IPS-18a (cell line): ENCODE measurements at regions not wholly inside any gene's neighbourhood (a gene's known extent, or its start where the extent isn't known, plus 50 kb on each side); places are given as distances from the start of the nearest gene placed in this dataset.

Source experiments
- H3K27ac ChIP-seq: one replicate; pipeline ENCODE4 v1.5.1; 2013; ENCODE audit warnings: low read length
- H3K27me3 ChIP-seq: one replicate; pipeline ENCODE4 v1.6.1; 2013; ENCODE audit warnings: mild to moderate bottlenecking, low read length; ENCODE audit not compliant: control insufficient read depth, insufficient read depth
- H3K36me3 ChIP-seq: one replicate; pipeline ENCODE4 v1.6.1; 2013; ENCODE audit warnings: low read depth, low read length; ENCODE audit not compliant: control insufficient read depth
- H3K4me1 ChIP-seq: one replicate; pipeline ENCODE4 v1.6.1; 2013; ENCODE audit warnings: low read depth, low read length; ENCODE audit not compliant: control insufficient read depth
- H3K4me3 ChIP-seq: one replicate; pipeline ENCODE4 v1.5.1; 2013; ENCODE audit warnings: low read length
- H3K9ac ChIP-seq: one replicate; pipeline ENCODE4 v1.6.1; 2013; ENCODE audit warnings: mild to moderate bottlenecking, low read length, moderate library complexity
- H3K9me3 ChIP-seq: one replicate; pipeline ENCODE4 v1.6.1; 2013; ENCODE audit warnings: low read depth, low read length; ENCODE audit not compliant: control insufficient read depth

GRCh38 chr17:74052993-74053711 lies 150.3 kb upstream of the RPL38 start:
- no peak overlapping the region for H3K4me3 ChIP-seq
- H3K9me3 ChIP-seq, result no peaks in the 10 kb centered on the region
- peaks cover 4% of the 10 kb centered on the region for H3K4me1 ChIP-seq
- H3K27ac ChIP-seq, result no peak overlapping the region
- H3K9ac ChIP-seq, result no peak overlapping the region
- H3K27me3 ChIP-seq, result no peaks in the 10 kb centered on the region
- H3K36me3 ChIP-seq, result no peaks in the 10 kb centered on the region

GRCh38 chr17:74053712-74054078 lies 149.8 kb upstream of the RPL38 start:
- no peaks in the 10 kb centered on the region for H3K9me3 ChIP-seq
- H3K27ac ChIP-seq, result no peak overlapping the region
- H3K27me3 ChIP-seq, result no peaks in the 10 kb centered on the region
- no peak overlapping the region for H3K4me3 ChIP-seq
- H3K9ac ChIP-seq, result no peak overlapping the region
- peaks cover 4% of the 10 kb centered on the region for H3K4me1 ChIP-seq
- no peaks in the 10 kb centered on the region for H3K36me3 ChIP-seq

GRCh38 chr17:74054249-74054648 lies 149.2 kb upstream of the RPL38 start:
- Histone ChIP-seq H3K9ac (no peak overlapping the region), H3K4me3 (no peak overlapping the region), H3K4me1 (peaks cover 4% of the 10 kb centered on the region), H3K27ac (no peak overlapping the region), H3K9me3 (no peaks in the 10 kb centered on the region), H3K36me3 (no peaks in the 10 kb centered on the region), H3K27me3 (no peaks in the 10 kb centered on the region)

- no peaks in the 10 kb centered on the region for H3K27me3 ChIP-seq
- H3K36me3 ChIP-seq, result no peaks in the 10 kb centered on the region
These were observed 147.8 kb upstream of the RPL38 start for GRCh38 chr17:74055508-74056160.

GRCh38 chr17:74059479-74060240 lies 143.8 kb upstream of the RPL38 start:
- Histone ChIP-seq H3K9ac (no peak overlapping the region), H3K27me3 (no peaks in the 10 kb centered on the region), H3K27ac (no peak overlapping the region)

More at GRCh38 chr17:74055508-74056160, 147.8 kb upstream of the RPL38 start:
- no peak overlapping the region for H3K9ac ChIP-seq
- H3K4me3 ChIP-seq, result no peak overlapping the region
- no peaks in the 10 kb centered on the region for H3K9me3 ChIP-seq
- H3K27ac ChIP-seq, result no peak overlapping the region
- peaks cover 4% of the 10 kb centered on the region for H3K4me1 ChIP-seq

GRCh38 chr17:74061758-74062157 lies 141.7 kb upstream of the RPL38 start:
- Histone ChIP-seq H3K9ac (no peak overlapping the region), H3K27me3 (no peaks in the 10 kb centered on the region), H3K27ac (no peak overlapping the region), H3K4me1 (no peaks in the 10 kb centered on the region), H3K9me3 (no peaks in the 10 kb centered on the region), H3K36me3 (no peaks in the 10 kb centered on the region), H3K4me3 (no peak overlapping the region)

More at GRCh38 chr17:74059479-74060240, 143.8 kb upstream of the RPL38 start:
- Histone ChIP-seq H3K4me1 (peaks cover 4% of the 10 kb centered on the region), H3K4me3 (no peak overlapping the region), H3K36me3 (no peaks in the 10 kb centered on the region), H3K9me3 (no peaks in the 10 kb centered on the region)

- H3K4me1 ChIP-seq, result no peaks in the 10 kb centered on the region
- H3K4me3 ChIP-seq, result no peak overlapping the region
- H3K36me3 ChIP-seq, result no peaks in the 10 kb centered on the region
- no peak overlapping the region for H3K27ac ChIP-seq
- H3K9ac ChIP-seq, result no peak overlapping the region
- no peaks in the 10 kb centered on the region for H3K9me3 ChIP-seq
- H3K27me3 ChIP-seq, result no peaks in the 10 kb centered on the region
These were observed 141.2 kb upstream of the RPL38 start for GRCh38 chr17:74062234-74062633.

GRCh38 chr17:74063439-74063838 lies 140.0 kb upstream of the RPL38 start:
- no peaks in the 10 kb centered on the region for H3K27me3 ChIP-seq
- H3K4me1 ChIP-seq, result no peaks in the 10 kb centered on the region
- no peak overlapping the region for H3K4me3 ChIP-seq
- no peaks in the 10 kb centered on the region for H3K36me3 ChIP-seq
- no peak overlapping the region for H3K9ac ChIP-seq
- H3K27ac ChIP-seq, result no peak overlapping the region
- no peaks in the 10 kb centered on the region for H3K9me3 ChIP-seq

GRCh38 chr17:74070374-74070773 lies 133.1 kb upstream of the RPL38 start:
- H3K27me3 ChIP-seq, result no peaks in the 10 kb centered on the region
- H3K27ac ChIP-seq, result no peak overlapping the region
- no peaks in the 10 kb centered on the region for H3K36me3 ChIP-seq

GRCh38 chr17:74070998-74071679 lies 132.3 kb upstream of the RPL38 start:
- H3K36me3 ChIP-seq, result no peaks in the 10 kb centered on the region
- no peaks in the 10 kb centered on the region for H3K27me3 ChIP-seq
- no peak overlapping the region for H3K27ac ChIP-seq
- no peaks in the 10 kb centered on the region for H3K4me1 ChIP-seq
- no peak overlapping the region for H3K4me3 ChIP-seq
- H3K9ac ChIP-seq, result no peak overlapping the region
- no peaks in the 10 kb centered on the region for H3K9me3 ChIP-seq

More at GRCh38 chr17:74070374-74070773, 133.1 kb upstream of the RPL38 start:
- Histone ChIP-seq H3K9ac (no peak overlapping the region), H3K4me1 (no peaks in the 10 kb centered on the region), H3K4me3 (no peak overlapping the region), H3K9me3 (no peaks in the 10 kb centered on the region)

GRCh38 chr17:74072340-74072739 lies 131.1 kb upstream of the RPL38 start:
- H3K27ac ChIP-seq, result no peak overlapping the region
- H3K27me3 ChIP-seq, result no peaks in the 10 kb centered on the region
- H3K36me3 ChIP-seq, result no peaks in the 10 kb centered on the region
- no peak overlapping the region for H3K4me3 ChIP-seq
- H3K4me1 ChIP-seq, result no peaks in the 10 kb centered on the region
- H3K9ac ChIP-seq, result no peak overlapping the region
- H3K9me3 ChIP-seq, result no peaks in the 10 kb centered on the region
